ENCODE measurements at regions not wholly inside any gene's neighbourhood (a gene's known extent, or its start where the extent isn't known, plus 50 kb on each side); places are given as distances from the start of the nearest gene placed in this dataset.

DNA sequence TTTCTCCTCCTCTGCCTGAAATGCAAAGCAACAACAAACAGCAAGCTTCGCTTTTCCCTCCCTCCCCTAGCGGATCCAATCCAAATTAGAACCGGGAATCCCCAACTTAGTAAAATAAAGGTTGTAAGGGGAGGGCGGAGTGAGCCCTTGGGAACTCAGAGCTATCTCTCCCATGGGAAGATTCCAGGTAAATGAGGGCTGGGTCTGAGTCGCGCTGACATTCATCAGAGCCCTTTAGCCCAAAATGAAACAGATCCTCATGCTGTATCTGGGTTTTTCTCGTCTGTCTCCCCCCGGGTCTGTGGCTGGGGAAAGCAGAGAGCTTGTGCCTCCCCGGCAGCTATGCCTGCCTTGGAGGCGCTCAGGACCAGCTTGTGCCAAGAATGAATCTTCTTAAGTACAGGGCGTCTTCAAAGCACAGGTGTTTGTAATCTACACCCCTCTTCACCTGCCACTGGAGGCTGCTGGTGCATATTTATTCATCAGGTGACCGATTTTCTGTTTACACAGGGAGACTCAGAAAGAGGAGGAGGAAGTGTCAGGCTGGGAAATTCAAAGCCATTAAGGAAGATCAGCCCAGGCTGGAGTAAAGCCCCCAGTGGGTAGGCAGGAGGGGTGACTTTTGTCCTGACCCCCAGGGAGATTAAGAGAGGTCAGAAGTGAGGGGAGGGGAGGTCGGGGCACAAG is 55.0 kb upstream of the GSE1 start (continued):
- TF ChIP-seq GTF3A (CRISPR knock-in tag; conservative IDR thresholded peaks at IDR 0.05) (no peak), ZNF614 (CRISPR knock-in tag; IDR thresholded peaks at IDR 0.05; ENCODE audit: borderline replicate concordance) (no peak), ISL2 (CRISPR knock-in tag; IDR thresholded peaks at IDR 0.05) (no peak), ZBTB40 (IDR thresholded peaks at IDR 0.05) (no peak), ZBTB40 (CRISPR knock-in tag; IDR thresholded peaks at IDR 0.05) (no peak), CEBPZ (IDR thresholded peaks at IDR 0.05; ENCODE audit: low read length) (no peak), FOXJ3 (CRISPR knock-in tag; IDR thresholded peaks at IDR 0.05; ENCODE audit: borderline replicate concordance) (no peak), FOSL1 (CRISPR knock-in tag; IDR thresholded peaks at IDR 0.05; ENCODE audit: borderline replicate concordance) (no peak), ZNF510 (CRISPR knock-in tag; IDR thresholded peaks at IDR 0.05; ENCODE audit: low read depth) (no peak), ZNF775 (CRISPR knock-in tag; IDR thresholded peaks at IDR 0.05; ENCODE audit: borderline replicate concordance) (0 out of 2 replicates have a peak, but pooled peaks have one; percentile 49), KLF16 (CRISPR knock-in tag; IDR thresholded peaks at IDR 0.05) (no peak), CREB1 (IDR thresholded peaks at IDR 0.05) (no peak), CREB1 (CRISPR knock-in tag; IDR thresholded peaks at IDR 0.05) (no peak), ZNF484 (CRISPR knock-in tag; IDR thresholded peaks at IDR 0.05; ENCODE audit: borderline replicate concordance, low read depth) (no peak), ATAD3A (CRISPR knock-in tag; IDR thresholded peaks at IDR 0.05) (no peak), CEBPG (CRISPR knock-in tag; IDR thresholded peaks at IDR 0.05) (no peak)
- TF ChIP-seq, protein P1, sequence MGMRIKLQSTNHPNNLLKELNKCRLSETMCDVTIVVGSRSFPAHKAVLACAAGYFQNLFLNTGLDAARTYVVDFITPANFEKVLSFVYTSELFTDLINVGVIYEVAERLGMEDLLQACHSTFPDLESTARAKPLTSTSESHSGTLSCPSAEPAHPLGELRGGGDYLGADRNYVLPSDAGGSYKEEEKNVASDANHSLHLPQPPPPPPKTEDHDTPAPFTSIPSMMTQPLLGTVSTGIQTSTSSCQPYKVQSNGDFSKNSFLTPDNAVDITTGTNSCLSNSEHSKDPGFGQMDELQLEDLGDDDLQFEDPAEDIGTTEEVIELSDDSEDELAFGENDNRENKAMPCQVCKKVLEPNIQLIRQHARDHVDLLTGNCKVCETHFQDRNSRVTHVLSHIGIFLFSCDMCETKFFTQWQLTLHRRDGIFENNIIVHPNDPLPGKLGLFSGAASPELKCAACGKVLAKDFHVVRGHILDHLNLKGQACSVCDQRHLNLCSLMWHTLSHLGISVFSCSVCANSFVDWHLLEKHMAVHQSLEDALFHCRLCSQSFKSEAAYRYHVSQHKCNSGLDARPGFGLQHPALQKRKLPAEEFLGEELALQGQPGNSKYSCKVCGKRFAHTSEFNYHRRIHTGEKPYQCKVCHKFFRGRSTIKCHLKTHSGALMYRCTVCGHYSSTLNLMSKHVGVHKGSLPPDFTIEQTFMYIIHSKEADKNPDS (CRISPR knock-in tag; IDR thresholded peaks at IDR 0.05) = no peak
